NCI-H446 treated with DMSO at 0.1 percent for 48 hours (cell line): ENCODE measurements at regions not wholly inside any gene's neighbourhood (a gene's known extent, or its start where the extent isn't known, plus 50 kb on each side); places are given as distances from the start of the nearest gene placed in this dataset.
"Not testable (repeated sequence)": the region's sequence is repeated elsewhere in the genome, so short reads cannot be mapped to it uniquely, and the experiment has no call there.

Source experiments
- DNase-seq: peaks from one replicate; lab custom pipeline; 2025; lab: John Stamatoyannopoulos, UW

DNA sequence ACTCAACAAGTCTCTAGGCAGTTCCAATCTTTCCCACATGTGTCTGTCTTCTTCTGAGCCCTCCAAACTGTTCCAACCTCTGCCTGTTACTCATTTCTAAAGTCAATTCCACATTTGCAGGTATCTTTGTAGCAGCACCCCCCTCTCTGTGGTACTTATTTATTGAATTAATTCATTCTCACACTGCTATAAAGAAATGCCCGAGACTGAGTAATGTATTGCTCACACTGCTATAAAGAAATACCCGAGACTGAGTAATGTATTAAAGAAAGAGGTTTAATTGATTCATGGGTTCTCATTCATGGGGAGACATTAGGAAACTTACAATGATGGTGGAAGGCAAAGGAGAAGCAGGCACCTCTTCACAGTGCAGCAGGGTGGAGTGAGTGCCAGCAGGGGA is 1413.8 kb downstream of the SI start:
- no peak for DNase-seq

DNA sequence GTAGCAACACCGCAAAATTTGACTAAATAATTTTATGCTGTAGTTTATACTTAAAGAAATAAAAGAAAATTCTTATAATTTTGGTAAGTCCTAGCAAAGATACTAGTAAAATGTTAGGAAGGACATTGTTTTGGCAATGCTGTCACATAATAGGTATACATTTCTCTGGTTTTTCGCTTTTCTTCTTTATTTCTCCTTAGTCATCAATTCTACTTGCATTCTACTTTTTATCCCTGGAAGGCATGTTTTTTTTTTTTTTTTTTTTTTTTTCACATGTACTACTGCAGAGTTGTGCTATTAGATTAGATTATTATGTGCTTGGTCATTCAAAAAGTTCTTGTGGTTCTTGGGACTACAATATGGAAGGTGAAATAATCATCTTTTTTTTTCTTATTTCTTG is 1421.2 kb downstream of the SI start:
- no peak for DNase-seq

DNA sequence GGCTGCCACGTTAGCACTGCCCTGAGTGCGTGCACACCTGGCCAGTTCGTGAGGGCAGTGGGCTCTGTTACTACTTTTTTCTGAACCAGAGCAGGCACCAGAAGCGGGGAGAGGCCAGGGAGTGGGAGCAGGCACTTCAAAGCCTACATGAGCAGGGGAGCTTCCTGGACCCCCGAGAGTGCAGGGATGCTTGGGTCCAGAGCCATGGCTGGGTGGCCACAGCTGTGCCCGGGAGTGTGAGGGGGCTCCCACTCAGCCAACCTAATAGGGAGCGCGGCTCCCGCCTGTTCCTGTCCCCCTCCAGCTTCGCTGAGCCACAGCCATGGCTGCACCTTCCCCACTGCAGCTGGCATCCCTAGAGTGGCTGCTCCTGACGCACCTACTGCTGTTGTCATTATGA is 1423.3 kb downstream of the SI start:
- no peak for DNase-seq

DNA sequence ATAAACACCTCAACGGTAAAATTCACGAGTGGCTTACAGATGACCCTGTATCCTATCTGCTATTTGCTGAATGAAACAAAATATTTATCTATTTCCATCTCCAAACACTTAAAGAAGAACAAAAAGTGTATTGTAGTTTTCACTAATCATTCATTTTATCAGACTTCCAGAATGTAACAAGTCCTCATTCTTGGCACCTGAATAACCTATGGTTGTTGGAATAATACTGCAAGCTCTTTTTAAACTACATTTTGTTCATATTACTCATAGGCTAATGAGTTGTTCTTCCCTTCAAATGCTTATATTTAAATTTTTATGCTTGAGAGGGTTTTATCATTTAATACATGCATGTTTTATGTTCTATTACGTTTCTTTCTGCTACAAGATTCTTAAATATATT is 1434.1 kb downstream of the SI start:
- no peak for DNase-seq

DNA sequence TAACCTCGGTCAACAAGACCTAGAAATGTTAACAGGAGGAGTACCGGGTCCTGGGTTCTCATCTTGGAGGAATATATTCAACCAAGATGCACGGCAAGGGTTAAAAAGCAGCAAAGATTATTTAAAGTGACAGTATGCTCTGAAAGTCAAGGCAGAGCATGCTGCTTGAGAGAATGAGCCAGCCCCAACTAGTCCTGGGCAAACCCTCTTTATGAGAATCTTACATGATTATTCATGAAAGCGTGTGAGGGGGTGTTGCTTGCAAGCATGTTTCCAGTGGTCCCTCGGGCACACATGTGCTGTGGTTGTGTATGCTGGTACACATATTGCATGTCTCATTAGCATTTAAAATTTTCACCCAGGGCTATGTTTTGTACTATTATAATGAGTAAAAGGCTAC is 1445.6 kb downstream of the SI start:
- DNase-seq, result no peak

DNA sequence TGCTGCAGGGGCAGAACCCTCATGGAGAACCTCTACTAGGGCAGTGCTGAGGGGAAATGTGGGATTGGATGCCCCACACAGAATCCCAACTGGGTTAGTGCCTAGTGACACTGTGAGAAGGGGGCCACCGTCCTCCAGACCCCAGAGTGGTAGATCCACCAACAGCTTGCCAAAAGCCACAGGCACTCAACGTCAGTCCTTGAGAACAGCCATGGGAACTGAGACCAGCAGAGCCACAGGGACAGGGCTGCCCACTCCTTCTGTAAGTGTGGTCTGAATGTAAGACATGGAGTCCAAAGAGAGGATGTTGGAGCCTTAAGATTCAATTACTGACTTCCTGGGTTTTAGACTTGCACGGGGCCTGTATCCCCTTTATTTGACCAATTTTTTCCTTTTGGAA is 1451.5 kb downstream of the SI start:
- DNase-seq, result no peak

DNA sequence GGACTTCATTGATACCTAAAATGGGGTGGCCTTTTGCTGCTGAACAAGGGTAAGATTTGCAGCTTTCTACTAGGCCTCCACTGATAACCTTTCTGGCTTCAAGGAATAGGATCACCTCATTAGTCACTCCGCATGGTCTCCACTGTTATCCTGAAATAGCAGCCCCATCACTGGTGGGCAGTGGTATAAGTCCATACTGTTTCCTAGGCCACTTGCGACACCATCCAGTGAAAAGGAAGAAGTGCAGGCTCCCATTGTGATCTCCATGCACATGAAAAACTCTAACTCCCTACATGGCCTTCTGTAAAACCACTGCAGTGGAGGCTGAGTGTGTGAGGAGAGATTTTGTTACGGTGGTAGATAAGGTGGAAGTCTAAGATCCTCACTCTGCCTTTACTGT is 1455.9 kb downstream of the SI start:
- no peak for DNase-seq

DNA sequence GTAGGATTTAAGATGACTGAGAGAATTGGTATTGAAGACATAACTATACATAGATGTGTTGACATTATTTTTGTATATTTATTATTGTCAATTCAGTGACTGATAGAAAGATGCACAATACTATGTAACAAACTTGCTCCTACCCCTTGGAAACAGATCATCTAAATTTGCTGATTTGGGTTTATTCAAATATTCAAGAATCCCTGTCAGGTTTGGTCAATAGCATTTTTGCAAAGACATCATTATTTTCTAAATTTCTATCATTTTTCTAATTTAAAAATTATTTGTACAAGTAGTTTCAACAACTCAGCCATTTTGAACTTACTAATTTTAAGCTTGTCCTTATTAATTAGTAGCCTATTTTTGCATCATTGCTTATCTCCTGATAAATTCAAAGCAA is 1463.4 kb downstream of the SI start:
- no peak for DNase-seq

DNA sequence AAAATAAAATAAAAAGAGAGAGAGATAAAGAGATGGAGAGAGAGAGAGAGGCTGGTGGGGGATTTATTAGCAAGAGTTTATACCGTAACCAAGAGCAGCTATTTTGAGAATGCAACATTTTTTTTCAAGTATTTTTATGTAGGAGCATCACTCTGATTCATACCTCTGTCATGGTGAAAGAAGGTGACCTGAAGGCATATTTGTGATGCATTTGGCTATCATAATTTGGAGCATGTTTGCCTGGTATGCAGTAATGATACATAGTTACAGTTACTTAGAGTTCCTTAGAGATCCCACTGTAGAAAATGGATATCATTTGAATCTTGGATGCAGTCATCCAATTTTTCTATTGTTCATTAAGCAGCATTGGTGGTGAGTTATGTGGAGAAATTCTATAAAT is 1472.4 kb downstream of the SI start:
- no peak for DNase-seq

DNA sequence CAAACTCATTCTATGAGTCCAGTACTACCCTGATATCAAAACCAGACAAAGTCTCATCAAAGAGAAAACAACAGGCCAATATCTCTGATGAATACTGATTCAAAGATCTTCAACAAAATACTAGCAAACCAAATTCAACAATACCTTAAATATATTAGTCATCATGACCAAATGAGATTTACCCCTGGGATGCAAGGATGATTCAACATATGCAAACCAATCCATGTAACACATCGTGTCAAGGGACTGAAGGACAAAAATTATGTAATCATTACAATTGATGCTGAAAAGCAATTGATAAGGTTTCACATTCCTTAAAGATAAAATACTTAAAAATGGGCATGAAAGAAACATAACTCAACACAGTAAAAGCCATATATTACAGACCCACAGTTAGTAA is 1476.9 kb downstream of the SI start:
- no peak for DNase-seq

DNA sequence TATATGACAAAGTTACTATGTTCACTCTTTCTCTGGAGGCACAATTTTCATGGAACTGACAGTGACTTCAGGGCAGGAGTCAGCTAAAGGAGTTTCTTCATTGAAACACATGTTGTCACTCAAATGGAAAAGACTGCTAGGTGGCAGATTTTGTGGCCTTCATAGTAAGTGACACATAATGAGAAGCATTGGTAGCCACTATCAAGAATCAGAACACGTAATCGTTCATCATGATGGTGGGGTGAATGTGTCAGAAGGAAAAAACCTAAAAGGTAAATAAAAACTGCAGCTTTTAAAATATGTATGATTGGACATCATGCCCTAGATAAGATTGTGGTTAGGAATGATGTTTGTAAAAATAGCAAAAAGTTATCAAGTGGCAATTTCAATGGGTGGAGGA is 1491.0 kb downstream of the SI start:
- no peak for DNase-seq

DNA sequence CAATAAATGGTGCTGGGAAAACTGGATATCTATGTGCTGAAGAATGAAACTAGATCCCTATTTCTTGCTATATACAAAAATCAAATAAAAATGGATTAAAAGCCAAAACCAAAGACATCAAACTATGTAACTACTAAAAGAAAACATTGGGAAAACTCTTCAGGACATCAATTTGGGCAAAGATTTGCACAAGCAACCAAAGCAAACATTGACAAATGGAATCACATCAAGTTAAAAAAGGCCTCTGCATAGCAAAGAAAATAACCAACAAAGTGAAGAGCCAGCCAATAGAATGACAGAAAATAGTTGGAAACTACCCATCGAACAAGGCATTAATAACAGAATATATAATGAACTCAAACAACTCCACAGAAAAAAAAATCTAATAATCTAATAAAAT is 1495.3 kb downstream of the SI start:
- no peak for DNase-seq

DNA sequence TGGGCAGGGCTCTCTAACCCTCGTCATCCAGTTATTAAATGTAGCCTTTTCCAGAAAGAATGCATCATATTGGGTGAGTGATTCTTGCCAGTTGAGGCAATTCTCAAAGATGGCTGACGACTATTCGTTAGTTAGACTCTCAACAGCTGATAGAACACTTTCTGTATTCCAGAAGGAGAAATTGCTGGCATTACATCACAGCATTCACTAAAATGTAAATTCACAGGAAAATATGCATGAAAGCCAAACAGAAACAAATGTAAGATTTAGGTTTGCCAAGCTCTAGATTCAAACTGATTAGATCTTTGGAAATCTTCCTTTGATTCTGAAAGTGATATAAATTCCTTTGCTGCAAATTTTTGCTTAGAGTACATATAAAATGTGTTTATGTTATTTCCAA is 1501.0 kb downstream of the SI start:
- no peak for DNase-seq

DNA sequence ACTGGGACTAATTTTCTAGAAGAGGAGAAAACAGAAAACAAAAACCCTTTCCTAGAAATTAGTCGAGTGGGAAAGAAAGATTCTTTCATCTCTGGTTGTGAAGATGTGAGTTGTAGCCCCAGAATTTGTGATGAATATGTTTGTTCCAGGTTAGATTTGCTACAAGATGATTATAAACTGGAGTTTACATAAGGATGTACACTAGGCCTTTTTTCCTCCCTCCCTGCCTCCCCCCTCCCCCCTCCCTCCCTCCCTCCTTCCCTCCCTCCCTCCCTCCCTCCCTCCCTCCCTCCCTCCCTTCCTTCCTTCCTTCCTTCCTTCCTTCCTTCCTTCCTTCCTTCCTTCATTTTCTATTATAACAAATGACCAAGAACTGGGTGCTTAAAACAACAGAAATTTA is 1502.0 kb downstream of the SI start:
- no peak for DNase-seq

DNA sequence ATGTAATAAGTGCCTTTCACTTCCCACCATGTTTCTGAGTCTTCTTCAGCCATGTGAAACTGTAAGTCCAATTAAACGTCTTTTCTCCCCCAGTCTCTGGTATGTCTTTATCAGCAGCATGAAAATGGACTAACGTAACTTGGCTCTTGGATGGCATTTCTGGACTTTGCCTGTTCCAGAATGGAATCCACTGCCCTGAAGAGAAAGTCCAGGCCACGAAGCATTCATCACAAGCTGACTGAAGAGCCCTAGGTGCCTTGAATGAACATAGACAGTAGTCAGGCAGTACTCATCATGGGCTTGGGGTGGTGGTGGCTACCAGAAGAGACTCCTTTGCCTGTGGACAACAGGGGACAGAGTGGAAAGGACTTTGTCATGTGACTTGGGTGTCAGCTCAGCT is 1505.0 kb downstream of the SI start:
- no peak for DNase-seq

DNA sequence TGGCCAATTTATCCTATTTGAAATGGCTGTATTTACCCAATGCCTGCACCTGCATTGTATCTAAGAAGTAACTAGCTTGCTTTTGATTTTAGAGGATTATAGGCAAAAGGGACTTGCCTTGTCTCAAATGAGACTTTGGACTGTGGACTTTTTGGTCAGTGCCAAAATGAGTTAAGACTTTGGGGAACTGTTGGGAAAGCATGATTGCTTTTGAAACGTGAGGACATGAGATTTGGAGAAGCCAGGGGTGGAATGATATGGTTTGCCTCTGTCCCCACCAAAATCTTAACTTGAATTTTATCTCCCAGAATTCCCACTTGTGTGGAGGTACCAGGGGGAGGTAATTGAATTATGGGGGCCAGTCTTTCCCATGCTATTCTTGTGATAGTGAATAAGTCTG is 1505.4 kb downstream of the SI start:
- no peak for DNase-seq

DNA sequence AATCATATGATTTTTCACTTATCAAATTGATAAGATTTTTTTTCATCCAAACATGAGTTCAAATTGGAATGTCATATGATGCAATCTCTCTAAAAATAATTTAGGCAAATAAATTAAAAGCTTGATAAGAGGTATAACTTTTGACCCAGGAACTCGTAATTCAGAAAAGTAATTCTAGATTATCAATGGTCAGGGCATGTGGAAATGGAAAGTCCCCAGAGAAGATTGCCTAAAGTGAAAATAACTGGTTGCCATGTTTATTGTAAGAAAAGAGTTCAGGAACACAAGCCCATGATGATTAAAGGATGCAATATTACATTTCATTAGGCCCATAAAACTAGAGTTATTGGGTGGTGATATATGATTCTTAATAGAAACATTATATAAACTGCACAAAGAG is 1514.8 kb downstream of the SI start:
- DNase-seq, result no peak

DNA sequence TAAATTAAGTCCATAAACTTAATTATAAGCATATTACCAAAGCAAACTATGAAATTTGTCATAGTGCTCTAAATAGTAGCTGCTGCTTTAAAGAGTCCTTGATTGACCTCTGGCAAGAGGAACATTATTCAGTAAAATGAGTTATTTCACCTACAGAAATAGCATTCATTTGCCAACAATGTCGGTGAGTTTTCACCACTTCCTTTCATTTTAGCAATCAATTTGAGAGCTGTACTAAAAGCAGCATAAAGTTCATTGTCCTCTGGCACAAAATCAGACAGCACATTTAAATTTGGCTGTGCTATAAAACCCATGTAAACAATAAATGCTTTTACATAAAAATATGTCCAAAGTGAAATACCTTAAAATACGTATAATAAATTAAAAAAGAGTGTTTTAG is 1515.7 kb downstream of the SI start:
- DNase-seq, result no peak

DNA sequence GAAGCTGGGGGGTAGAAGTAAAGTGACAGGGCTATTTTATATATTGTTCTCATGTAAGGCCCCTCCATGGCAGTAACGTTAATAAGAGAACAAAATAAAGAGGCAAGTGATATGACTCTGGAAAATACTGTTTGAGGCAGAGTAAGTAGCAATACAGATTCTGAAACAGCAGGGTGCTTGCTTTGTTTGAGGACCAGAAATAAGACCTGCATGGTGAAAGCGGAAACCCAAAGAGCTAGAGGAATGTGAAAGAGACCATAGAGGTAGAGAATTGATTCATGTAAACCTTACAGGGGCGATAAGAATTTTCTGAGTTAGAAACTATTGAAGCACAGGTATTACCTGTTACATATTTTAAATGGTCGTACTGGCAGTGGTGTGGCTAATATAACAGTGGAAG is 1517.1 kb downstream of the SI start:
- no peak for DNase-seq

DNA sequence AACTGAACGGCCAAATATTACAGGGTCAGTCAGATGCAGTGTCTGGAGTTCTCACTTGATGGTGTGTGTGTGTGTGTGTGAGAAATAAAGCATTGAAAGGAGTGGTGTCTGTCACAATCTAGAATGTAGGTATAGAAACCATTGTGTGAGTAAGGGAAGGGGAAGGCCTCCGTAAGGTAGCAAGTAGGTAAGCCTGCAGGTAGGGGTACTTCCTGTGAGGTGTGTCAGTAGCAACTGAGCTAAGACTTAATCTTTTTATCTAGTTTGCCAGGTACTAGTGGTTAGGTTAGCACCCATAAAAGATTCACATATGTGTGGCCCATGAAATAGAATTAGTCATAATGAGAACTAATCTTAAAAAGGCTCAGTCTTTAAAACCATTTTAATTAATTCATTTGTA is 1517.8 kb downstream of the SI start:
- DNase-seq, result no peak

DNA sequence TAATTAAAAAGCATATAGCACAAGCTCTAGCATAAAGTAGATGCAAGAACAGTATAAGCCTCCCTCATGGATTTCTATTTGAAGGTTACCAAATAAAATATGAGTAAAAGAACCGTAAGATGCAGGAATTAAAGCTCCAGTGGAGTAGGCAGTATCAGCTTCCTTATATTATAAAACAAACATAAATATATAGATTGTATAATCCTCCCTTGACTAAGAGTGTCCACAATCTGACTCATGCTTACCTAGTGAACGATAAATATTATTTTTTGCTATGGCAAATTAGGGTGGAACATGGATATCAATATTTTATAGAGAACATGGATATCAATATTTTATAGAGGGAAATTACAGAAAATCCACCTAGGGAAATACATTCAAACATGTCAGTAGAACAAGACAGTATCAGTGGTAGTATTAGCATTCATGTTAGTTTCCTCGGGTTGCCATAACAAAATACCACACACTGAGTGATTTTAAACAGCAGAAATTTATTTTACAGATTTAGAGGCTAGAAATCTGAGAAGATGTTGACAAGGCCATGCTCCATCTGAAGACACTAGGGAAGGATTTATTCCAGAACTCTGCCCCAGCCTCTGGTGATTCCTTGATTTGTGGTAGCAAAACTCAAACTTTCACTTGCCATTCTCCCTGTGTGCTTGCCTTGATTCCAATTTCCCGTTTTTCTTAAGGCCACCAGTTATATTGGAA is 1521.3 kb downstream of the SI start:
- no peak for DNase-seq

DNA sequence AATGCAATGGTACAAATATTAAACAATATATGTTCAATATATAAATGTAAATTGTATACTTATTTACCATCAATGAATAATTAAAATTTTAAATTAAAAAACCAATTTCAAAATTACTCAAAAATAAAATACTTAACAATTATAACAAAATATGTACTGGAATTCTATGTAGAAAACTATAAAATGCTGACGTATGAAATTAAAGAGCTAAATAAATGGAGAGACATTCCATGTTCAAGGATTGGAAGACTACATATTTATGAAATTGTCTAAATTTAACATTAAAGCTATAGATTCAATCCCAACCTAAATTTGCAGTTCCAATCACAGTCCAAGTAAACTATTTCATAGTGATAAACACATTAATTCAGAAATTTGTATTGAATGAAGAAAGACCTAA is 1522.4 kb downstream of the SI start:
- DNase-seq, result no peak

DNA sequence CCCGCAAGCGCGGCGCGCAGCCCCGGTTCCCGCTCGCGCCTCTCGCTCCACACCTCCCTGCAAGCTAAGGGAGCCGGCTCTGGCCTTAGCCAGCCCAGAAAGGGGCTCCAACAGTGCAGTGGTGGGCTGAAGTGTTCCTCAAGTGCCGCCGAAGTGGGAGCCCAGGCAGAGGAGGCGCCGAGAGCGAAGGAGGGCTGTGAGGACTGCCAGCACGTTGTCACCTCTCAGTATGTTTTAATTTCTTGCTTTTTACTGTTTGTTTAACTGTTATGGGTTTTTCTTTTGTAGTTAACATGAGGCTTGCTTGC is 1525.7 kb downstream of the SI start:
- no peak for DNase-seq

DNA sequence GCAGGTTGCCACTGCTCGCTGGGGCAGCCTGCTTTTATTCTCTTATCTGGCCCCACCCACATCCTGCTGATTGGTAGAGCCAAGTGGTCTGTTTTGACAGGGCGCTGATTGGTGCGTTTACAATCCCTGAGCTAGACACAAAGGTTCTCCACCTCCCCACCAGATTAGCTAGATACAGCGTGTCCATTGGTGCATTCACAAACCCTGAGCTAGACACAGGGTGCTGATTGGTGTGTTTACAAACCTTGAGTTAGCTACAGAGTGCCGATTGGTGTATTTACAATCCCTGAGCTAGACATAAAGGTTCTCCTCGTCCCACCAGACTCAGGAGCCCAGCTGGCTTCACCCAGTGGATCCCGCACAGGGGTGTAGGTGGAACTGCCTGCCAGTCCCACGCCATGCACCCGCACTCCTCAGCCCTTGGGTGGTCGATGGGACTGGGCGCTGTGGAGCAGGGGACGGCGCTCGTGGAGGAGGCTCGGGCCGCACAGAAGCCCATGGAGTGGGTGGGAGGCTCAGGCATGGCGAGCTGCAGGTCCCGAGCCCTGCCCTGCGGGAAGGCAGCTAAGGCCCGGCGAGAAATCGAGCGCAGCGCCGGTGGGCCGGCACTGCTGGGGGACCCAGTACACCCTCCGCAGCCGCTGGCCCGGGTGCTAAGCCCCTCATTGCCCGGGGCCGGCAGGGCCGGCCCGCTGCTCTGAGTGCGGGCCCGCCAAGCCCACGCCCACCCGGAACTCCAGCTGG is 1526.2 kb downstream of the SI start:
- DNase-seq, result not testable (repeated sequence)
